HG02642 (cell line): ENCODE measurements at regions not wholly inside any gene's neighbourhood (a gene's known extent, or its start where the extent isn't known, plus 50 kb on each side); places are given as distances from the start of the nearest gene placed in this dataset.
A peak's percentile ranks its signal among the peaks of the same experiment; 100 is the strongest.

ENCODE experiments used
- ATAC-seq: cut with Tn5 transposase; IDR thresholded peaks from one replicate; pipeline ENCODE4 v1.9.1; 2021; ENCODE audit warnings: mild to moderate bottlenecking; ENCODE audit not compliant: unreplicated experiment, poor library complexity

- ATAC-seq, result no peak
These were observed 201.1 kb downstream of the PPP1R3A start for GRCh38 chr7:113717739-113718138.

GRCh38 chr7:113715981-113716856 lies 202.6 kb downstream of the PPP1R3A start:
- ATAC-seq, result no peak

- ATAC-seq, result no peak
These were observed 203.5 kb downstream of the PPP1R3A start for GRCh38 chr7:113715262-113715661.

GRCh38 chr7:113710310-113711096 lies 208.3 kb downstream of the PPP1R3A start:
- peak; percentile 98 for ATAC-seq

GRCh38 chr7:113705439-113705838 lies 213.4 kb downstream of the PPP1R3A start:
- no peak for ATAC-seq

- no peak for ATAC-seq
These were observed 220.1 kb downstream of the PPP1R3A start for GRCh38 chr7:113698556-113699220.

GRCh38 chr7:113694149-113694548 lies 224.7 kb downstream of the PPP1R3A start:
- no peak for ATAC-seq

GRCh38 chr7:113684165-113684564 lies 234.6 kb downstream of the PPP1R3A start:
- no peak for ATAC-seq

GRCh38 chr7:113677811-113678210 lies 241.0 kb downstream of the PPP1R3A start:
- no peak for ATAC-seq

- ATAC-seq, result no peak
These were observed 253.9 kb downstream of the PPP1R3A start for GRCh38 chr7:113664867-113665266.

GRCh38 chr7:113659416-113659815 lies 259.4 kb downstream of the PPP1R3A start:
- no peak for ATAC-seq

- peak; percentile 84 for ATAC-seq
These were observed 261.2 kb downstream of the PPP1R3A start for GRCh38 chr7:113657603-113658002.

- ATAC-seq, result no peak
These were observed 266.3 kb downstream of the PPP1R3A start for GRCh38 chr7:113652501-113652900.

- ATAC-seq, result no peak
These were observed 269.3 kb downstream of the PPP1R3A start for GRCh38 chr7:113649556-113649955.

- no peak for ATAC-seq
These were observed 279.6 kb downstream of the PPP1R3A start for GRCh38 chr7:113639221-113639620.

- no peak for ATAC-seq
These were observed 281.9 kb downstream of the PPP1R3A start for GRCh38 chr7:113636727-113637421.

GRCh38 chr7:113635492-113635891 lies 283.3 kb downstream of the PPP1R3A start:
- no peak for ATAC-seq

- ATAC-seq, result no peak
These were observed 285.7 kb downstream of the PPP1R3A start for GRCh38 chr7:113633073-113633472.

GRCh38 chr7:113628948-113629847 lies 289.6 kb downstream of the PPP1R3A start:
- ATAC-seq, result no peak
